ENCODE measurements at regions not wholly inside any gene's neighbourhood (a gene's known extent, or its start where the extent isn't known, plus 50 kb on each side); places are given as distances from the start of the nearest gene placed in this dataset.

DNA sequence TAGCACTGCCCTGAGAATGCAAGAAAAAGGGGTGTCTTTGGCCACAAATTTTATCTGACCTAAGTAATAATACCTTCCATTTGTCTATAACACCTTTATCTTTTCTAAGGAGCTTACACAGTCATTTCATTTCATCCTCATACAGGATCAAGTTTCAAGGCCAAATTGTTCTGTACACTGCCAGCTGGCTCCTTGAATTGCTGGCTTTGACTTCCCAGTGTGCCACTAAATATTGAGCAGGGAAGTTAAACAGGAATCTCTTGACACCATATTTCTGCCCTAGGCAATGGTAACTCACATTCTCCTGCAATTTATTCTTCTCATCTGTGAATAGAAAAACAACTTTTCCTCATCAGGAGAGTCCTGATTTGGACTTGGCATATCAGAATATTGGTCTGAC lies 195.1 kb upstream of the LRP1B start:
- TF ChIP-seq GATA2 (IDR thresholded peaks at IDR 0.05; ENCODE audit: low read depth, low read length) (no peak), GATA3 (IDR thresholded peaks at IDR 0.05; ENCODE audit: low read depth, low read length) (no peak)
